Choroid plexus epithelial cell (primary cell): ENCODE measurements at regions not wholly inside any gene's neighbourhood (a gene's known extent, or its start where the extent isn't known, plus 50 kb on each side); places are given as distances from the start of the nearest gene placed in this dataset.

Source experiments
- DNase-seq: peaks from one replicate; pipeline ENCODE4 v3.0.0-alpha.2; 2010; ENCODE audit warnings: low read depth
- H3K4me3 ChIP-seq: 2 replicates; pipeline ENCODE4 v1.5.1; 2011; ENCODE audit warnings: low read depth, mild to moderate bottlenecking, control low read depth, low read length, moderate library complexity
- CTCF ChIP-seq: conservative IDR thresholded peaks from 2 replicates; pipeline ENCODE4 v1.5.1; 2011; ENCODE audit warnings: low read depth, mild to moderate bottlenecking, control low read depth, inconsistent platforms, low read length, moderate library complexity

- no peak for DNase-seq
- no peak overlapping the region for H3K4me3 ChIP-seq
- TF ChIP-seq CTCF: no peak
These were observed 286.6 kb upstream of the GATB start for GRCh38 chr4:152047451-152047850.

GRCh38 chr4:152045807-152046571, 285.2 kb upstream of the GATB start:
- peak; percentile 70 for TF ChIP-seq CTCF
- H3K4me3 ChIP-seq: no peak overlapping the region
- DNase-seq: no peak

- no peak for TF ChIP-seq CTCF
These were observed 284.6 kb upstream of the GATB start for GRCh38 chr4:152045449-152045806.

GRCh38 chr4:152044331-152045036, 283.7 kb upstream of the GATB start:
- H3K4me3 ChIP-seq: no peak overlapping the region
- no peak for TF ChIP-seq CTCF
- DNase-seq: no peak

More at GRCh38 chr4:152045449-152045806, 284.6 kb upstream of the GATB start:
- no peak overlapping the region for H3K4me3 ChIP-seq
- no peak for DNase-seq

GRCh38 chr4:152041295-152041694, 280.5 kb upstream of the GATB start:
- DNase-seq: no peak
- no peak for TF ChIP-seq CTCF
- no peak overlapping the region for H3K4me3 ChIP-seq

GRCh38 chr4:152039691-152040090, 278.9 kb upstream of the GATB start:
- DNase-seq: no peak
- TF ChIP-seq CTCF: no peak
- no peak overlapping the region for H3K4me3 ChIP-seq
